Ovary (tissue), 3 donors: ENCODE measurements at regions not wholly inside any gene's neighbourhood (a gene's known extent, or its start where the extent isn't known, plus 50 kb on each side); places are given as distances from the start of the nearest gene placed in this dataset.

Source experiments
- EP300 ChIP-seq: sonication (generic); formaldehyde crosslinking; IDR thresholded peaks from one replicate; pipeline ENCODE4 v1.6.1; 2017; ENCODE audit warnings: antibody characterized with exemption
- POLR2A ChIP-seq: fragments of 450-650 bp; IDR thresholded peaks from one replicate; pipeline ENCODE4 v1.6.1; 2017; ENCODE audit warnings: antibody characterized with exemption, mild to moderate bottlenecking, moderate library complexity
- TF ChIP-seq, protein P1 (sequence below), 3 donors: fragments of 450-650 bp in 2 of 3; fragments of 200-600 bp in 1 of 3; IDR thresholded peaks; one replicate each; pipeline versions ENCODE4 v1.5.1 to v1.8.0; 2016 to 2022; ENCODE audit warnings: antibody characterized with exemption in 3 of 3, mild to moderate bottlenecking in 1 of 3
- donor health status: DM: no; HTN: no; CAD: no.

DNA sequence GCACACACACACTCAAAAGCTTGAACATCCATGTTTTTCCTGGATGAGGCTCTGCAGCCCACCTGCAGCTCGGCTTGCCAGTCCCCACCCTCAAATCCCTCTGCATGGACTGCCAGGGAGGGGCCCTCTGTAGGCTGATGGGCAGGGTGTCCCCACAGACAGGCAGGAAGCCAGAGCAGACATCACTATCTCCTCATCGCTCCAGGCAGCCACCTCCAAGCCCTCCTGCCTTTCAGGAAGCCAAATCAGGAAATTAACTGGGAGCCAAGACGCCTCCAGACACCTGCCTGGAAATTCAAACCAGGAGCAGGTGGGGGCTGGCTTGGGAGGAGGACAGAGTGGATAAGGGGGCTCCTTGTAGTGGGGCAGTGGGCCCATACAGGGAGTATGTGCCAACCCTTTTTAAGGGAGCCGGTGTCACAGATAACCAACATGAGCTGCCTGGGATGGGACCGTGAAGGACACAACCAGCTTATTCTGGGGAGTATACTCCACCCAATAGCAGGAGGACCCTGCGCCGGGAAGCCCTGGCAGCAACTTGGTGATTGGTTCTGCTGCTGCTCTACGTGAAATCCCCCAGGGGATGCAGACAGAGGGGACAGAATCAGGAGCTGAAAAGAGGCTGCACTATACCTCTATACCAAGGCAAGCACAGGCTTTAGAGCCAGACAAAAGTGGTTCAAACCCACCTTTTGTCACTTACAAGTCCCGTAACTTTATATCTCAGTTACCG, 139.1 kb downstream of the CCT6B start:
- no peak for TF ChIP-seq EP300
- TF ChIP-seq, protein P1, sequence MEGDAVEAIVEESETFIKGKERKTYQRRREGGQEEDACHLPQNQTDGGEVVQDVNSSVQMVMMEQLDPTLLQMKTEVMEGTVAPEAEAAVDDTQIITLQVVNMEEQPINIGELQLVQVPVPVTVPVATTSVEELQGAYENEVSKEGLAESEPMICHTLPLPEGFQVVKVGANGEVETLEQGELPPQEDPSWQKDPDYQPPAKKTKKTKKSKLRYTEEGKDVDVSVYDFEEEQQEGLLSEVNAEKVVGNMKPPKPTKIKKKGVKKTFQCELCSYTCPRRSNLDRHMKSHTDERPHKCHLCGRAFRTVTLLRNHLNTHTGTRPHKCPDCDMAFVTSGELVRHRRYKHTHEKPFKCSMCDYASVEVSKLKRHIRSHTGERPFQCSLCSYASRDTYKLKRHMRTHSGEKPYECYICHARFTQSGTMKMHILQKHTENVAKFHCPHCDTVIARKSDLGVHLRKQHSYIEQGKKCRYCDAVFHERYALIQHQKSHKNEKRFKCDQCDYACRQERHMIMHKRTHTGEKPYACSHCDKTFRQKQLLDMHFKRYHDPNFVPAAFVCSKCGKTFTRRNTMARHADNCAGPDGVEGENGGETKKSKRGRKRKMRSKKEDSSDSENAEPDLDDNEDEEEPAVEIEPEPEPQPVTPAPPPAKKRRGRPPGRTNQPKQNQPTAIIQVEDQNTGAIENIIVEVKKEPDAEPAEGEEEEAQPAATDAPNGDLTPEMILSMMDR (IDR thresholded peaks at IDR 0.05) = no peak
- TF ChIP-seq POLR2A = no peak
